ENCODE measurements at regions not wholly inside any gene's neighbourhood (a gene's known extent, or its start where the extent isn't known, plus 50 kb on each side); places are given as distances from the start of the nearest gene placed in this dataset.
"Not testable (repeated sequence)": the region's sequence is repeated elsewhere in the genome, so short reads cannot be mapped to it uniquely, and the experiment has no call there.

DNA sequence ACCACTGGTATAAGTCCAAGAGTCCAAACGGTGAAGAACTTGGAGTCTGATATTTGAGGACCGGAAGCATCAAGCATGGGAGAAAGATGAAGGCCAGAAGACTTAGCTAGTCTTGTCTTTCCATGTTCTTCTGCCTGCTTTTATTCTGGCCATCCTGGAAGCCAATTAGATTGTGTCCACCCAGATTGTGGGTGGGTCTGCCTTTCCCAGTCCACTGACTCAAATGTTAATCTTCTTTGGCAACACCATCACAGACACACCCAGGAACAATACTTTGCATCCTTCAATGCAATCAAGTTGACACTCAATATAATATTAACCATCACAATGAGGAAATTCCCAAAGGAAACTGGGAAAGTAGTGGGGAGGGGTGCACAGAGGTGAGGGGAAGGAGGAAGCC is 340.1 kb downstream of the BMP4 start:
- TF ChIP-seq POLR2A (IDR thresholded peaks at IDR 0.05; ENCODE audit: low read depth, low read length); POLR2AphosphoS5 (IDR thresholded peaks at IDR 0.05; ENCODE audit: low read depth, low read length); PAX5 (IDR thresholded peaks at IDR 0.05; ENCODE audit: insufficient read depth, low read length, severe bottlenecking): not testable (repeated sequence)
